Lung (tissue), 11 donors: ENCODE measurements at regions not wholly inside any gene's neighbourhood (a gene's known extent, or its start where the extent isn't known, plus 50 kb on each side); places are given as distances from the start of the nearest gene placed in this dataset.

Experiments used
- ATAC-seq: fragments of 200-7000 bp; cut with Tn5 transposase; one replicate; pipeline ENCODE4 v1.9.1; 2020; ENCODE audit warnings: moderate number of reproducible peaks; ENCODE audit not compliant: insufficient read depth, low FRiP score
- DNase-seq, 3 donors: peaks; one replicate each; pipeline ENCODE4 v3.0.0-alpha.2; 2013 to 2017
- H3K27ac ChIP-seq, 2 donors: one replicate each; pipeline ENCODE4 v1.5.1; 2013; ENCODE audit warnings: mild to moderate bottlenecking in 2 of 2, moderate library complexity in 2 of 2, control low read depth in 1 of 2, inconsistent platforms in 1 of 2, low read depth in 1 of 2, low read length in 1 of 2
- H3K27me3 ChIP-seq, 3 donors: one replicate each; pipeline ENCODE4 v1.5.1; 2013; ENCODE audit warnings: low read length in 2 of 3; ENCODE audit not compliant: control insufficient read depth in 3 of 3, insufficient read depth in 3 of 3
- H3K36me3 ChIP-seq, 4 donors: one replicate each; pipeline ENCODE4 v1.5.1; 2013; ENCODE audit warnings: low read length in 4 of 4, mild to moderate bottlenecking in 1 of 4, moderate library complexity in 1 of 4; ENCODE audit not compliant: control insufficient read depth in 4 of 4, insufficient read depth in 4 of 4
- H3K4me1 ChIP-seq, 5 donors: one replicate each; pipeline ENCODE4 v1.5.1; 2013; ENCODE audit warnings: low read length in 5 of 5, mild to moderate bottlenecking in 2 of 5, moderate library complexity in 1 of 5; ENCODE audit not compliant: control insufficient read depth in 5 of 5, insufficient read depth in 5 of 5
- H3K4me3 ChIP-seq: one replicate; pipeline ENCODE4 v1.5.1; 2013; ENCODE audit warnings: mild to moderate bottlenecking, control low read depth, moderate library complexity
- H3K9ac ChIP-seq, 2 donors: one replicate each; pipeline ENCODE4 v1.5.1; 2013; ENCODE audit warnings: low read length in 2 of 2, control low read depth in 1 of 2; ENCODE audit not compliant: insufficient read depth in 1 of 2
- H3K9me3 ChIP-seq, 4 donors: one replicate each; pipeline ENCODE4 v1.5.1; 2013; ENCODE audit warnings: low read length in 3 of 4, mild to moderate bottlenecking in 1 of 4, moderate library complexity in 1 of 4; ENCODE audit not compliant: control insufficient read depth in 4 of 4, insufficient read depth in 3 of 4
- CTCF ChIP-seq: IDR thresholded peaks from 2 replicates; pipeline ENCODE4 v1.5.1; 2012; ENCODE audit warnings: mild to moderate bottlenecking; ENCODE audit errors: control extremely low read depth, extremely low read depth
- WGBS, 2 donors: extraction: QIAGEN DNeasy Blood & Tissue Kit; methylation state at CpG; one replicate each; pipeline ENCODE4 v1.1.7; 2013; 5-methylcytosine and 5-hydroxymethylcytosine counted together
- donor health status: control.
- donor health status: control.
- donor health status: Bipolar disorder and iron deficiency.
- donor health status: healthy.
- donor health status: DM: yes; HTN: yes; CAD: no.

- Histone ChIP-seq H3K9ac (no peak overlapping the region), H3K36me3 (no peaks in the 10 kb centered on the region), H3K27ac (no peak overlapping the region), H3K4me1 (no peaks in the 10 kb centered on the region), H3K4me3 (no peak overlapping the region), H3K9me3 (peaks cover 0 to 6% (median 2%) of the 10 kb centered on the region in 4 donors), H3K27me3 (no peaks in the 10 kb centered on the region)
- WGBS, 2 donors: 74 to 88% methylated on average over 1 of the region's 1 CpG
- no peak for TF ChIP-seq CTCF
- ATAC-seq (no peak), DNase-seq (no peak)
These were observed 1054.3 kb downstream of the TLE1 start for GRCh38 chr9:80635065-80635464.

GRCh38 chr9:80632041-80632440 is 1057.3 kb downstream of the TLE1 start:
- Histone ChIP-seq H3K4me1 (no peaks in the 10 kb centered on the region), H3K4me3 (no peak overlapping the region), H3K36me3 (no peaks in the 10 kb centered on the region), H3K9ac (no peak overlapping the region), H3K27me3 (no peaks in the 10 kb centered on the region), H3K27ac (no peak overlapping the region), H3K9me3 (peaks cover 0 to 6% (median 2%) of the 10 kb centered on the region in 4 donors)
- DNase-seq (no peak), ATAC-seq (no peak)
- no peak for TF ChIP-seq CTCF

DNA sequence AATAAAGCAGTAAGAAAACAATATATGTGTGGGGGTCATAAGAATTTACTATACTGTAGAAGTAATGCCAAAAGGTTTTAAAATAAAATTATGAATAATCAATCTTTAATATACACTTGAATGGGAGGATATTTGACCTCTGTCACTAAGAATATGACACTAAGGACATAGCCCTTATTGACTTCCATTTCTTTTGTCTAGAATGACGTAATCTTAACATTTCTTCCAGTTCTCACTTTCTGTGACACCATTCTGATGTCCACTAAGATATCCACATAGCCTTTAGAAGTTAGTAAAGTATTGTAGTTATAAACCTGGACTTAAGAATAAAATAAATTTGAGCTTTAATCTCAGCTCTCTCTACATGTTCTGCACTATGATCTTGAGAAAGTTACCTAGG is 1050.7 kb downstream of the TLE4 start:
- H3K9ac ChIP-seq: no peak overlapping the region
- H3K4me1 ChIP-seq: no peaks in the 10 kb centered on the region
- no peak overlapping the region for H3K27ac ChIP-seq
- ATAC-seq (no peak), DNase-seq (no peak)
- H3K27me3 ChIP-seq: no peaks in the 10 kb centered on the region
- H3K9me3 ChIP-seq: no peaks in the 10 kb centered on the region
- WGBS, 2 donors: 70 to 83% methylated on average over 1 of the region's 1 CpG
- H3K36me3 ChIP-seq: no peaks in the 10 kb centered on the region
- no peak for TF ChIP-seq CTCF
- no peak overlapping the region for H3K4me3 ChIP-seq

GRCh38 chr9:80619356-80619755 is 1047.6 kb downstream of the TLE4 start:
- ATAC-seq (no peak), DNase-seq (no peak)
- H3K36me3 ChIP-seq: no peaks in the 10 kb centered on the region
- H3K9me3 ChIP-seq: no peaks in the 10 kb centered on the region
- no peak overlapping the region for H3K4me3 ChIP-seq
- H3K27me3 ChIP-seq: no peaks in the 10 kb centered on the region
- 47 to 77% methylated on average over 3 of the region's 3 CpGs for WGBS, 2 donors
- TF ChIP-seq CTCF: no peak
- peaks cover 0 to 9% (median 0%) of the 10 kb centered on the region in 5 donors for H3K4me1 ChIP-seq
- no peak overlapping the region for H3K27ac ChIP-seq
- H3K9ac ChIP-seq: no peak overlapping the region
